ENCODE measurements at regions not wholly inside any gene's neighbourhood (a gene's known extent, or its start where the extent isn't known, plus 50 kb on each side); places are given as distances from the start of the nearest gene placed in this dataset.

DNA sequence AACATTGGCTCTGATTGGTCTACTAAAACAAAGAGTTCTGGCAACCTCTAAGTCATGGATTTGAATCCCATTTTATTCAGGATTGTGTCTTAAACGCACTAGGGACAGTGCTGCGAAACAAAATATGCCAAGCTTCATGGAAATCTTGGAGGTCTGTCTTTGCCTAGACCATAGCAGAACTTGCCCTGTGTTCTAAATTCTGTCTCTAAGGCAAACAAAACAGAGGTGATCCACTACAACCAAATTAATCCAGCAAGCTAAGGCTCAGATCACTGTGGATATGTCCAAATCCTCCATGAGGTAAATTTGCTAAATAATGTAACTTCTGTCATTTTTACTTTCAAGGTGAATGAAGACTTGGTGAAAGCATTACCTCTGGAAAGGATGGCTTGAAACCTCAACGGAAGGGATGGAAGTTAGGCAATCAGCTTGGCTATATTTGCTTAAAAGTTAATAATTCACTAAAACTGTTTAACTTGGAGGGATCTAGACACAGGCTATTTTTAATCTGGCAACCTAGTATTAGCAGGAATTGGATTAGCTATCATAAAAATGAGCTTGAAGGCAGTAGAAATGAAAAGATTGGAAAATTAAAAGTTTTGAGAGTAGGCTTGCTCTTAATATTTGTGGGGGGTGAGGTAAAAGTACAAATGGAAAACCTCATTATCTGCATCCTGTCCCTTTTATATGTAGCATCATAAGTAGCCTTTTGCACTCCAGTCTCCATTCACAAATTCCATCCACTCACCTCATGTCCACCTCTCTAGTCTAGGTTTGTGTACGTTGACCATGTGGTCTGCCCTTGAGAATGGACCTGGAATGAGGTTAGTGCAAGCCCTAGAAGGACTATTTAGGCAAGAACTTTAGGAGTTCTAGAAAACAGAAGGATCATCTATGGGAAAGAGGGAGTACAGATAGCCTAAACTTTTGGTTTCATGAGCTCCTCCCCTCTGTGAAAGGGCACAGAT is 176.2 kb downstream of the SMC2 start:
- Mint-ChIP-seq H3K4me3 (no peak overlapping the region), H3K4me1 (no peaks in the 10 kb centered on the region), H3K9me3 (peaks cover 0 to 14% (median 0%) of the 10 kb centered on the region in 11 donors), H3K36me3 (no peaks in the 10 kb centered on the region), H3K27me3 (no peaks in the 10 kb centered on the region), H3K27ac (no peak overlapping the region)
- no peak overlapping the region for H3K27ac ChIP-seq (ENCODE audit: low read depth, low read length)
- POLR2A ChIA-PET = no interaction called here
- CTCF ChIA-PET = no interaction called here
- H3K4me3 ChIP-seq (ENCODE audit: low read length) = no peak overlapping the region
- no peaks in the 10 kb centered on the region for H3K4me1 ChIP-seq (ENCODE audit: control insufficient read depth in 2 of 2, insufficient read depth in 2 of 2, low read length in 2 of 2)
- H3K36me3 ChIP-seq (ENCODE audit: control insufficient read depth in 2 of 3, insufficient read depth in 3 of 3, low read length in 3 of 3) = no peaks in the 10 kb centered on the region
- H3K9me3 ChIP-seq (ENCODE audit: control insufficient read depth in 2 of 3, low read length in 3 of 3) = no peaks in the 10 kb centered on the region
- H3K27me3 ChIP-seq (ENCODE audit: control insufficient read depth in 2 of 2, insufficient read depth in 2 of 2, low read length in 2 of 2) = no peaks in the 10 kb centered on the region
- no peak for DNase-seq
- intact Hi-C loops (cut with micrococcal nuclease) = no loop called here
- no peak for ATAC-seq

DNA sequence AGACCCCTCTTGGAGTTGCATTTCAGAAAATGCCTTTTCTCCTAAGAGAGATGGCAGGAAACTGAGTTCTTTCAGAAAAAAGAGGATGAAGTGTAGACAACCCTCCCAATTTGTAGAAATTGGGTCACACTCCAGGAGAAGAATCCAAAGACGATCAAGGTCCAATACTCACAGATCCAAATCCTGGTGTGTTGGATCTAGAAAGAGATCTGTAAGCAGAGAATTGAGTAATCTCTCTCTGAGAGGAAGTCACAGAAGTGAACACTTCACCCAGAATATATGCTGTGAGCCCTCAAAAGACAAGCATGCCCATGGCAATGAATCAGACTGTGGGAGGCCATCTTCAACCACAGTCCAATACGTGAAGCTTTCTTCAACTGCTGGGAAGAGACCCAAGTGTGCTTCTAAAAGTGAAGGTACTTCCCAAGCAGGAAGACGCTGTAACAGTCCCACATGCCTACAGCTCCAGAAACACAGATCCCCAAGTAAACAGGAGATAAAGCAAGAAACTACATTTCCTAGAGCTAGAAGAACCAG is 182.7 kb downstream of the SMC2 start:
- Mint-ChIP-seq H3K9me3 (peaks cover 0 to 13% (median 2%) of the 10 kb centered on the region in 11 donors), H3K4me1 (peaks cover 0 to 1% (median 0%) of the 10 kb centered on the region in 7 donors), H3K27me3 (peaks cover 0 to 4% (median 0%) of the 10 kb centered on the region in 5 donors), H3K36me3 (no peaks in the 10 kb centered on the region), H3K27ac (no peak overlapping the region), H3K4me3 (no peak overlapping the region)
- no peaks in the 10 kb centered on the region for H3K9me3 ChIP-seq (ENCODE audit: control insufficient read depth in 2 of 3, low read length in 3 of 3)
- no peaks in the 10 kb centered on the region for H3K4me1 ChIP-seq (ENCODE audit: control insufficient read depth in 2 of 2, insufficient read depth in 2 of 2, low read length in 2 of 2)
- intact Hi-C loops (cut with micrococcal nuclease) = no loop called here
- H3K4me3 ChIP-seq (ENCODE audit: low read length) = no peak overlapping the region
- ATAC-seq = no peak
- no peak overlapping the region for H3K27ac ChIP-seq (ENCODE audit: low read depth, low read length)
- CTCF ChIA-PET = no interaction called here
- POLR2A ChIA-PET = no interaction called here
- no peaks in the 10 kb centered on the region for H3K27me3 ChIP-seq (ENCODE audit: control insufficient read depth in 2 of 2, insufficient read depth in 2 of 2, low read length in 2 of 2)
- no peak for DNase-seq
- no peaks in the 10 kb centered on the region for H3K36me3 ChIP-seq (ENCODE audit: control insufficient read depth in 2 of 3, insufficient read depth in 3 of 3, low read length in 3 of 3)

DNA sequence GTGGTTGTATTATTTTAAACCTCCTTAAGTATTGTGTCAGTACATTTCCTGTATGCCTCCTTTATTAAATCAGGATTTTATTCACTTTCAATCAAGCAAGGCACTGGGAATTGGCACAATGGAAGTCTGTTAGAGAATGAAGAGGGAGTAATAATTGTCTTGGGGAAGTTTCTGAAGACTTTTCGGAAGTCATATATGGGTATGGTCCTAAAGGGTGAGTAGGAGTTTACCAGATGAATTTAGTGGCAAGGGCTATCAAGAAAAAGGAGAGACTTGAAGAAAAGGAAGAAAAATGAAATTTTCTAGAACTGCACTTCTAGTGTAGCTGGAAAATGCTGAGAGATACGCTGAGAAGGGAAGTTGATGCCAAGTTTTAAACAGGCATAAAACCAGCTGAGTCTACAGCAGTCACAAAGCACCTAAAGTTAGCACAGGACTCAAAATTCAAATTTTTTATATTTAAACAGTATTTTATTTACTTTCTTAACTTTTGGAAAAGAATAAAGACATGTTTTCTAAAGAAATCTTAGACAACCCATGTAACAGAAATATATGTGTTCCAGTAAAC is 184.9 kb downstream of the SMC2 start:
- Histone ChIP-seq H3K9me3 (ENCODE audit: control insufficient read depth in 2 of 3, low read length in 3 of 3) (no peaks in the 10 kb centered on the region), H3K27ac (ENCODE audit: low read depth, low read length) (no peak overlapping the region), H3K4me3 (ENCODE audit: low read length) (no peak overlapping the region), H3K27me3 (ENCODE audit: control insufficient read depth in 2 of 2, insufficient read depth in 2 of 2, low read length in 2 of 2) (no peaks in the 10 kb centered on the region), H3K4me1 (ENCODE audit: control insufficient read depth in 2 of 2, insufficient read depth in 2 of 2, low read length in 2 of 2) (no peaks in the 10 kb centered on the region), H3K36me3 (ENCODE audit: control insufficient read depth in 2 of 3, insufficient read depth in 3 of 3, low read length in 3 of 3) (no peaks in the 10 kb centered on the region)
- no peak overlapping the region for H3K4me3 Mint-ChIP-seq
- intact Hi-C loops (cut with micrococcal nuclease) = no loop called here
- H3K36me3 Mint-ChIP-seq = no peaks in the 10 kb centered on the region
- ATAC-seq = no peak
- DNase-seq = no peak
- H3K27ac Mint-ChIP-seq = no peak overlapping the region
- peaks cover 0 to 1% (median 0%) of the 10 kb centered on the region in 7 donors for H3K4me1 Mint-ChIP-seq
- ChIA-PET POLR2A (no interaction called here), CTCF (no interaction called here)
- peaks cover 0 to 13% (median 0%) of the 10 kb centered on the region in 11 donors for H3K9me3 Mint-ChIP-seq
- peaks cover 0 to 4% (median 0%) of the 10 kb centered on the region in 5 donors for H3K27me3 Mint-ChIP-seq

DNA sequence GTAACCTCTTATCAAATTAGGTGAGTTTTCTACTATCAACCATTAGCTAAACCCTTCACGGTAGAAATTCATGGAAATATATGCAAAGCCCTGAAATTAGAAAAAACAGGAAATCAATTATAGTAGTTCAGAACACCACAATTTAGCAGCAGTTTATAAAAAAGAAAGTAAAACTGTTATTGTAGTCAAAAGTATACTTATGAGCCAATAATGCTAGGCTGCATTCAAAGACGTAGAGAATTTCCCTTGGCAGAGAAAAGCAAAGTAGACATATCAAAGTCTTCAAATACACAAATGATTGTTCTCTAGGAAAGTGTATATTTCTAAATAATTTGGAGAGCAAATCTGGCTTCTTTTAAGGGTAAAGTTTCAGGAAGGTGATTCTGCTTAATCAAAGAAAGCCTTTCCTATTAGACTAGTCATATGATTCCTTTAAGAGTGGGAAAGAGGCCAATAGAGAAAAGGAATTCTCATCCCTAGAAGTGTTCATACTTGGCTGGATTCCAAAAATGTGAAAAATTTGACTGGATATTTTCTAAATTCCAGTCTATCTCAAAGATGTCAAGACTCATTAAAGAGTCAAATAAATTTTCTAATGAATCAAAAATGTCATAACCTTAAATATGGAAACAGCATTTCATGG is 185.5 kb downstream of the SMC2 start:
- no peak for ATAC-seq
- no peak overlapping the region for H3K4me3 Mint-ChIP-seq
- no peak overlapping the region for H3K4me3 ChIP-seq (ENCODE audit: low read length)
- H3K27me3 Mint-ChIP-seq = peaks cover 0 to 4% (median 0%) of the 10 kb centered on the region in 5 donors
- no peaks in the 10 kb centered on the region for H3K27me3 ChIP-seq (ENCODE audit: control insufficient read depth in 2 of 2, insufficient read depth in 2 of 2, low read length in 2 of 2)
- no peak for DNase-seq
- peaks cover 0 to 1% (median 0%) of the 10 kb centered on the region in 7 donors for H3K4me1 Mint-ChIP-seq
- H3K4me1 ChIP-seq (ENCODE audit: control insufficient read depth in 2 of 2, insufficient read depth in 2 of 2, low read length in 2 of 2) = no peaks in the 10 kb centered on the region
- no peak overlapping the region for H3K27ac Mint-ChIP-seq
- peaks cover 0 to 13% (median 0%) of the 10 kb centered on the region in 11 donors for H3K9me3 Mint-ChIP-seq
- H3K27ac ChIP-seq (ENCODE audit: low read depth, low read length) = no peak overlapping the region
- intact Hi-C loops (cut with micrococcal nuclease) = no loop called here
- H3K36me3 ChIP-seq (ENCODE audit: control insufficient read depth in 2 of 3, insufficient read depth in 3 of 3, low read length in 3 of 3) = no peaks in the 10 kb centered on the region
- POLR2A ChIA-PET = no interaction called here
- no peaks in the 10 kb centered on the region for H3K9me3 ChIP-seq (ENCODE audit: control insufficient read depth in 2 of 3, low read length in 3 of 3)
- CTCF ChIA-PET = no interaction called here
- no peaks in the 10 kb centered on the region for H3K36me3 Mint-ChIP-seq

- no peak overlapping the region for H3K4me3 Mint-ChIP-seq
- H3K27me3 Mint-ChIP-seq = peaks cover 0 to 4% (median 0%) of the 10 kb centered on the region in 5 donors
- peaks cover 0 to 15% (median 2%) of the 10 kb centered on the region in 11 donors for H3K9me3 Mint-ChIP-seq
- no peaks in the 10 kb centered on the region for H3K9me3 ChIP-seq (ENCODE audit: control insufficient read depth in 2 of 3, low read length in 3 of 3)
- no peak for DNase-seq
- CTCF ChIA-PET = no interaction called here
- H3K36me3 ChIP-seq (ENCODE audit: control insufficient read depth in 2 of 3, insufficient read depth in 3 of 3, low read length in 3 of 3) = no peaks in the 10 kb centered on the region
- H3K27ac Mint-ChIP-seq = no peak overlapping the region
- intact Hi-C loops (cut with micrococcal nuclease) = no loop called here
- H3K27me3 ChIP-seq (ENCODE audit: control insufficient read depth in 2 of 2, insufficient read depth in 2 of 2, low read length in 2 of 2) = no peaks in the 10 kb centered on the region
- POLR2A ChIA-PET = no interaction called here
- peaks cover 0 to 1% (median 0%) of the 10 kb centered on the region in 7 donors for H3K4me1 Mint-ChIP-seq
- no peaks in the 10 kb centered on the region for H3K4me1 ChIP-seq (ENCODE audit: control insufficient read depth in 2 of 2, insufficient read depth in 2 of 2, low read length in 2 of 2)
- no peak overlapping the region for H3K27ac ChIP-seq (ENCODE audit: low read depth, low read length)
- H3K36me3 Mint-ChIP-seq = no peaks in the 10 kb centered on the region
- H3K4me3 ChIP-seq (ENCODE audit: low read length) = no peak overlapping the region
- ATAC-seq = no peak
These were observed 186.1 kb downstream of the SMC2 start for GRCh38 chr9:104280178-104280560.

GRCh38 chr9:104280711-104281110 is 186.6 kb downstream of the SMC2 start:
- Histone ChIP-seq H3K27ac (ENCODE audit: low read depth, low read length) (no peak overlapping the region), H3K36me3 (ENCODE audit: control insufficient read depth in 2 of 3, insufficient read depth in 3 of 3, low read length in 3 of 3) (no peaks in the 10 kb centered on the region), H3K27me3 (ENCODE audit: control insufficient read depth in 2 of 2, insufficient read depth in 2 of 2, low read length in 2 of 2) (no peaks in the 10 kb centered on the region), H3K4me1 (ENCODE audit: control insufficient read depth in 2 of 2, insufficient read depth in 2 of 2, low read length in 2 of 2) (no peaks in the 10 kb centered on the region), H3K4me3 (ENCODE audit: low read length) (no peak overlapping the region), H3K9me3 (ENCODE audit: control insufficient read depth in 2 of 3, low read length in 3 of 3) (no peaks in the 10 kb centered on the region)
- H3K27ac Mint-ChIP-seq = no peak overlapping the region
- no peaks in the 10 kb centered on the region for H3K36me3 Mint-ChIP-seq
- ChIA-PET POLR2A (no interaction called here), CTCF (no interaction called here)
- peaks cover 0 to 1% (median 0%) of the 10 kb centered on the region in 7 donors for H3K4me1 Mint-ChIP-seq
- peaks cover 0 to 4% (median 0%) of the 10 kb centered on the region in 5 donors for H3K27me3 Mint-ChIP-seq
- intact Hi-C loops (cut with micrococcal nuclease) = no loop called here
- H3K4me3 Mint-ChIP-seq = no peak overlapping the region
- DNase-seq (no peak), ATAC-seq (no peak)
- H3K9me3 Mint-ChIP-seq = peaks cover 0 to 17% (median 2%) of the 10 kb centered on the region in 11 donors
